ENCODE measurements at regions not wholly inside any gene's neighbourhood (a gene's known extent, or its start where the extent isn't known, plus 50 kb on each side); places are given as distances from the start of the nearest gene placed in this dataset.

GRCh38 chr4:89509708-89510281 is 202.2 kb upstream of the GPRIN3 start:
- TF ChIP-seq, protein P1, sequence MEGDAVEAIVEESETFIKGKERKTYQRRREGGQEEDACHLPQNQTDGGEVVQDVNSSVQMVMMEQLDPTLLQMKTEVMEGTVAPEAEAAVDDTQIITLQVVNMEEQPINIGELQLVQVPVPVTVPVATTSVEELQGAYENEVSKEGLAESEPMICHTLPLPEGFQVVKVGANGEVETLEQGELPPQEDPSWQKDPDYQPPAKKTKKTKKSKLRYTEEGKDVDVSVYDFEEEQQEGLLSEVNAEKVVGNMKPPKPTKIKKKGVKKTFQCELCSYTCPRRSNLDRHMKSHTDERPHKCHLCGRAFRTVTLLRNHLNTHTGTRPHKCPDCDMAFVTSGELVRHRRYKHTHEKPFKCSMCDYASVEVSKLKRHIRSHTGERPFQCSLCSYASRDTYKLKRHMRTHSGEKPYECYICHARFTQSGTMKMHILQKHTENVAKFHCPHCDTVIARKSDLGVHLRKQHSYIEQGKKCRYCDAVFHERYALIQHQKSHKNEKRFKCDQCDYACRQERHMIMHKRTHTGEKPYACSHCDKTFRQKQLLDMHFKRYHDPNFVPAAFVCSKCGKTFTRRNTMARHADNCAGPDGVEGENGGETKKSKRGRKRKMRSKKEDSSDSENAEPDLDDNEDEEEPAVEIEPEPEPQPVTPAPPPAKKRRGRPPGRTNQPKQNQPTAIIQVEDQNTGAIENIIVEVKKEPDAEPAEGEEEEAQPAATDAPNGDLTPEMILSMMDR (IDR thresholded peaks at IDR 0.05): no peak
- no peak for TF ChIP-seq EZH2 (IDR thresholded peaks at IDR 0.05; ENCODE audit: borderline replicate concordance, insufficient read depth, low read depth, low read length, poor library complexity, severe bottlenecking)
